Psoas muscle (tissue), 7 donors: ENCODE measurements at regions not wholly inside any gene's neighbourhood (a gene's known extent, or its start where the extent isn't known, plus 50 kb on each side); places are given as distances from the start of the nearest gene placed in this dataset.

ENCODE experiments used
- ATAC-seq, 4 donors: fragments of 200-7000 bp; cut with Tn5 transposase; one replicate each; pipeline ENCODE4 v1.9.1; 2020; ENCODE audit warnings: moderate library complexity in 3 of 4, mild to moderate bottlenecking in 2 of 4
- DNase-seq, 2 donors: peaks; one replicate each; pipeline ENCODE4 v3.0.0-alpha.2; 2020
- H3K27ac ChIP-seq: fragments of 200-600 bp; one replicate; pipeline ENCODE4 v1.8.0; 2022
- H3K27me3 ChIP-seq, 3 donors: fragments of 200-600 bp in 1 of 3; one replicate each; pipeline versions ENCODE4 v1.6.1 to v1.8.0; 2013 to 2022; ENCODE audit warnings: low read length in 2 of 3, mild to moderate bottlenecking in 2 of 3, moderate library complexity in 1 of 3; ENCODE audit not compliant: insufficient read depth in 3 of 3
- H3K36me3 ChIP-seq, 2 donors: fragments of 200-600 bp in 1 of 2; one replicate each; pipeline versions ENCODE4 v1.6.1 to v1.8.0; 2013 to 2022; ENCODE audit warnings: low read depth in 1 of 2, mild to moderate bottlenecking in 1 of 2, moderate library complexity in 1 of 2; ENCODE audit not compliant: insufficient read depth in 1 of 2
- H3K4me1 ChIP-seq: fragments of 200-600 bp; one replicate; pipeline ENCODE4 v1.8.0; 2022
- H3K4me3 ChIP-seq: fragments of 200-600 bp; one replicate; pipeline ENCODE4 v1.8.0; 2022; ENCODE audit warnings: mild to moderate bottlenecking
- H3K9me3 ChIP-seq: fragments of 200-600 bp; one replicate; pipeline ENCODE4 v1.8.0; 2022
- CTCF ChIP-seq: fragments of 200-600 bp; IDR thresholded peaks from one replicate; pipeline ENCODE4 v1.8.0; 2022; ENCODE audit warnings: antibody characterized with exemption
- WGBS, 3 donors: extraction: QIAGEN DNeasy Blood & Tissue Kit; methylation state at CpG; one replicate each; pipeline versions ENCODE4 v1.1.6 to v1.1.7; 2013; 5-methylcytosine and 5-hydroxymethylcytosine counted together
- intact Hi-C, 2 donors: fragments of 100-400 bp; cut with DNase I; formaldehyde crosslinking; loops; one replicate each; pipeline versions ENCODE4 v1.11.0 to v1.14.2; 2022
- donor health status: healthy with polysubstance abuse.
- donor health status: DM: no; HTN: no; CAD: no; lungs with moderate emphysema.
- donor health status: Bipolar disorder and iron deficiency.
- donor health status: healthy.
- donor health status: DM: yes; HTN: yes; CAD: no.
- donor health status: DM: no; HTN: no; CAD: no.
- donor health status: DM: yes; HTN: yes; CAD: no.

GRCh38 chr13:103184413-103184812, 118.2 kb upstream of the SLC10A2 start:
- 87 to 89% (median 89%) methylated on average over 2 of the region's 2 CpGs for WGBS, 3 donors
- no peaks in the 10 kb centered on the region for H3K4me1 ChIP-seq
- H3K4me3 ChIP-seq, result no peak overlapping the region
- H3K27ac ChIP-seq, result no peak overlapping the region
- no peaks in the 10 kb centered on the region for H3K36me3 ChIP-seq
- intact Hi-C loops, result no loop called here
- no peak for ATAC-seq
- no peak for TF ChIP-seq CTCF
- DNase-seq, result no peak
- H3K9me3 ChIP-seq, result no peaks in the 10 kb centered on the region
- H3K27me3 ChIP-seq, result no peaks in the 10 kb centered on the region

DNA sequence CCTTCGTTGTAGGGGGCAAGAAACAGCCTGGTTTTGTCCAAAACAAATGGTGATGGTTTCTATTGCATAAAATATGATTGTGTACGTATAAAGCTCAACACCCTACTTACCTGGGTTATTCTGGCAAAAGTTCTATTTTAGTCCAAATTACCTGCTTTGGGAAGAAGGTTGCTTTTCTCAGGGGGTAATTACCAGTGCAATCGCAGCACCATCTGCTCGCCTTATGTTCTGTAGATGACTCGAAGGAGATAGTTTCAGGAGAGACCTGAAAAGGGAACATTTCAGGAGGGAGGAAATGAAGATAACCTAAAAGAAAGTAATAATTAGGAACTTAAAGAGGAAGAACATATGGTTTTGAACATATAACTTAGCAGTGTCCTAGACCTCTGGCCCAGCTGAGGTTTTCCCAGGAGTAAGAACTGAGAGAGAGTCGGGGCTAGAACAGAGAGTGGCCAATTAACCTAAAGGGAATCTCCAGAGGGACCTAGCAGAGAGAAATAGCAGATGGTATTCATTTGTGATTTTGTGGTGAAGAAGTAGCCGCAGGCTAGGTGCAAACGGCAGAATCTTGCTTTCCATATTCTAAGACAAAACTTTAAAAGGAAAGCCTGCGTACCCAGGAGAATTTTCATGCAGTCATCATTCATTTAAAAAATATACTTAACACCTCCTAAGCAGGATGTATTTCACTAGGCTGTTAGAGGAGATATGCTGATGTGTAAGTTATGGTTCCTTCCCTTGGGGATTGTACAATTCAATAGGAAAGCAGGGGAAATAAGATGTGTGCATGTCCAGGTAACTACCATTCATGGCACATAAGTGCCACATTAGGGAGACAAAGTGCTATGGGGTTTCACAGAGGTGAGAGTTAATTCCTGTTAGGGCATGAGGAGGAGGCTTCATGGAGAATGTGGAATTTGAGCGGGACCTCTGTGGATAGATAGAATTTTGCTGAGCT, 113.0 kb upstream of the SLC10A2 start:
- Histone ChIP-seq H3K9me3 (no peaks in the 10 kb centered on the region), H3K4me1 (no peaks in the 10 kb centered on the region), H3K36me3 (no peaks in the 10 kb centered on the region), H3K4me3 (no peak overlapping the region), H3K27ac (no peak overlapping the region), H3K27me3 (no peaks in the 10 kb centered on the region)
- intact Hi-C loops, result no loop called here
- DNase-seq, result no peak
- no peak for ATAC-seq
- 66 to 68% (median 68%) methylated on average over 10 of the region's 10 CpGs for WGBS, 3 donors
- no peak for TF ChIP-seq CTCF

GRCh38 chr13:103174966-103175365, 108.7 kb upstream of the SLC10A2 start:
- TF ChIP-seq CTCF, result no peak
- Histone ChIP-seq H3K9me3 (no peaks in the 10 kb centered on the region), H3K27ac (no peak overlapping the region), H3K4me3 (no peak overlapping the region), H3K4me1 (no peaks in the 10 kb centered on the region), H3K27me3 (no peaks in the 10 kb centered on the region), H3K36me3 (no peaks in the 10 kb centered on the region)
- 87 to 89% (median 88%) methylated on average over 6 of the region's 6 CpGs for WGBS, 3 donors
- no peak for DNase-seq
- intact Hi-C loops, result no loop called here
- no peak for ATAC-seq

DNA sequence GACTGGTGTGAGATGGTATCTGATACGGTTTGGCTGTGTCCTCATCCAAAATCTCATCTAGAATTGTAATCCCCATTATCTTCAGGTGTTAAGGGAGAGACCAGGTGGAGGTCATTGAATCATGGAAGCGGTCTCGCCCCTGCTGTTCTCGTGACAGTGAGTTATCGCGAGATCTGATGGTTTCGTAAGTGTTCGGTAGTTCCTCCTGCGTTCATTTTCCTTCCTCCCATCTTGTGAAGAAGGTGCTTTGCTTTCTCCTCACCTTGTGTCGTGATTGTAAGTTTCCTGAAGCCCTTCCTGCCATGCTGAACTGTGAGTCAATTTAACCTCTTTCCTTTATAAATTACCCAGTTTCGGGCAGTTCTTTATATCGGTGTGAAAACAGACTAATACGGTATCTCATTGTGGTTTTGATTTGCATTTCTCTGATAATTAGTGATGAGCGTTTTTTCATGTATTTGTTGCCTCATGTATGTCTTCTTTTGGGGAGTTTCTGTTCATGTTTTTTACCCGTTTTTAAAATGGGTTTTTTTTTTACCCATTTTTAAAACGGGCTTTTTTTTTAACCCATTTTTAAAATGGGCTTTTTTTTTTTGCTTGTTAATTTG, 102.8 kb upstream of the SLC10A2 start:
- no peak overlapping the region for H3K4me3 ChIP-seq
- DNase-seq (no peak), ATAC-seq (no peak)
- no peak for TF ChIP-seq CTCF
- H3K4me1 ChIP-seq, result no peaks in the 10 kb centered on the region
- no peaks in the 10 kb centered on the region for H3K9me3 ChIP-seq
- intact Hi-C loops, result no loop called here
- H3K36me3 ChIP-seq, result no peaks in the 10 kb centered on the region
- WGBS, 3 donors, result 90 to 91% (median 90%) methylated on average over 16 of the region's 16 CpGs
- peaks cover 0 to 2% (median 0%) of the 10 kb centered on the region in 3 donors for H3K27me3 ChIP-seq
- no peak overlapping the region for H3K27ac ChIP-seq
